Esophagus squamous epithelium (tissue), 4 donors: ENCODE measurements at regions not wholly inside any gene's neighbourhood (a gene's known extent, or its start where the extent isn't known, plus 50 kb on each side); places are given as distances from the start of the nearest gene placed in this dataset.

ENCODE experiments used
- POLR2A ChIP-seq, 4 donors: fragments of 450-650 bp; IDR thresholded peaks; one replicate each; pipeline ENCODE4 v1.6.1; 2017; ENCODE audit warnings: antibody characterized with exemption in 4 of 4, mild to moderate bottlenecking in 4 of 4, moderate library complexity in 3 of 4
- TF ChIP-seq, protein P1 (sequence below), 6 experiments: fragments of 450-650 bp in 4 of 6; fragments of 200-600 bp in 2 of 6; sonication (generic) in 2 of 6; IDR thresholded peaks; one replicate each; pipeline ENCODE4 v1.5.1; 2016 to 2019; ENCODE audit warnings: antibody characterized with exemption in 6 of 6, mild to moderate bottlenecking in 4 of 6, moderate library complexity in 4 of 6

- TF ChIP-seq, protein P1, sequence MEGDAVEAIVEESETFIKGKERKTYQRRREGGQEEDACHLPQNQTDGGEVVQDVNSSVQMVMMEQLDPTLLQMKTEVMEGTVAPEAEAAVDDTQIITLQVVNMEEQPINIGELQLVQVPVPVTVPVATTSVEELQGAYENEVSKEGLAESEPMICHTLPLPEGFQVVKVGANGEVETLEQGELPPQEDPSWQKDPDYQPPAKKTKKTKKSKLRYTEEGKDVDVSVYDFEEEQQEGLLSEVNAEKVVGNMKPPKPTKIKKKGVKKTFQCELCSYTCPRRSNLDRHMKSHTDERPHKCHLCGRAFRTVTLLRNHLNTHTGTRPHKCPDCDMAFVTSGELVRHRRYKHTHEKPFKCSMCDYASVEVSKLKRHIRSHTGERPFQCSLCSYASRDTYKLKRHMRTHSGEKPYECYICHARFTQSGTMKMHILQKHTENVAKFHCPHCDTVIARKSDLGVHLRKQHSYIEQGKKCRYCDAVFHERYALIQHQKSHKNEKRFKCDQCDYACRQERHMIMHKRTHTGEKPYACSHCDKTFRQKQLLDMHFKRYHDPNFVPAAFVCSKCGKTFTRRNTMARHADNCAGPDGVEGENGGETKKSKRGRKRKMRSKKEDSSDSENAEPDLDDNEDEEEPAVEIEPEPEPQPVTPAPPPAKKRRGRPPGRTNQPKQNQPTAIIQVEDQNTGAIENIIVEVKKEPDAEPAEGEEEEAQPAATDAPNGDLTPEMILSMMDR (IDR thresholded peaks at IDR 0.05): no peak
- no peak for TF ChIP-seq POLR2A (IDR thresholded peaks at IDR 0.05)
Measured at GRCh38 chr14:56065621-56066290, 52.5 kb upstream of the PELI2 start.
